Duodenal mucosa (tissue), 2 donors: ENCODE measurements at regions not wholly inside any gene's neighbourhood (a gene's known extent, or its start where the extent isn't known, plus 50 kb on each side); places are given as distances from the start of the nearest gene placed in this dataset.

ENCODE experiments used
- H3K27ac ChIP-seq: one replicate; pipeline ENCODE4 v1.7.0; 2013; ENCODE audit warnings: low read depth, low read length
- H3K27me3 ChIP-seq, 2 donors: one replicate each; pipeline ENCODE4 v1.7.0; 2013; ENCODE audit warnings: low read length in 2 of 2, control low read depth in 1 of 2; ENCODE audit not compliant: insufficient read depth in 2 of 2, control insufficient read depth in 1 of 2
- H3K36me3 ChIP-seq, 2 donors: one replicate each; pipeline ENCODE4 v1.7.0; 2013; ENCODE audit warnings: low read length in 2 of 2, control low read depth in 1 of 2; ENCODE audit not compliant: insufficient read depth in 2 of 2, control insufficient read depth in 1 of 2
- H3K4me1 ChIP-seq, 2 donors: one replicate each; pipeline ENCODE4 v1.7.0; 2013; ENCODE audit warnings: low read length in 2 of 2, control low read depth in 1 of 2; ENCODE audit not compliant: insufficient read depth in 2 of 2, control insufficient read depth in 1 of 2
- H3K4me3 ChIP-seq, 2 donors: one replicate each; pipeline ENCODE4 v1.7.0; 2013; ENCODE audit warnings: low read length in 2 of 2, low read depth in 1 of 2
- H3K9ac ChIP-seq, 2 donors: one replicate each; pipeline ENCODE4 v1.7.0; 2013; ENCODE audit warnings: low read length in 2 of 2, low read depth in 1 of 2
- H3K9me3 ChIP-seq, 2 donors: one replicate each; pipeline ENCODE4 v1.7.0; 2013; ENCODE audit warnings: low read length in 2 of 2, control low read depth in 1 of 2; ENCODE audit not compliant: control insufficient read depth in 1 of 2

GRCh38 chr6:141216726-141217125 lies 916.0 kb upstream of the GJE1 start:
- Histone ChIP-seq H3K36me3 (no peaks in the 10 kb centered on the region), H3K27ac (no peak overlapping the region), H3K4me1 (no peaks in the 10 kb centered on the region), H3K4me3 (no peak overlapping the region), H3K9me3 (no peaks in the 10 kb centered on the region), H3K27me3 (no peaks in the 10 kb centered on the region), H3K9ac (no peak overlapping the region)

DNA sequence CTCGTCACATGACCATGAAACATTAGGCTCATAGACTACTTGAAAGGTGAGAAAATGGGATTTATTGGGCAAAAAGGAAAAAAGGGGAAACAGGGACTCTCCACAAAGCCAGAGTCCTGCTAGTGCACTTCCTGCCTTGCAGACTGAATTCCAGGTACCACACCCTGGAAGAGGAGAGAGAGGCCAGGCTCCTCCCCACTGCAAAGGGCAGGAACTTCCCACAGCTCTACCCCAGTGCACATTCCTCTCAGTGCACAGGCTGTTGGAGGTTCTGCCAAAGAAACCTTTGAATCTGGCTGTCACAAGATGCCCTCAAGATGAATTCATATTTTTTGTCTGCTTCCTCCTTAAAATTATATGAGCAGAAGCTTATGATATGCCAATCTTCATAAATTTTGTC lies 920.4 kb upstream of the GJE1 start:
- Histone ChIP-seq H3K36me3 (no peaks in the 10 kb centered on the region), H3K4me3 (no peak overlapping the region), H3K9ac (no peak overlapping the region), H3K4me1 (no peaks in the 10 kb centered on the region), H3K27ac (no peak overlapping the region), H3K9me3 (no peaks in the 10 kb centered on the region), H3K27me3 (no peaks in the 10 kb centered on the region)

DNA sequence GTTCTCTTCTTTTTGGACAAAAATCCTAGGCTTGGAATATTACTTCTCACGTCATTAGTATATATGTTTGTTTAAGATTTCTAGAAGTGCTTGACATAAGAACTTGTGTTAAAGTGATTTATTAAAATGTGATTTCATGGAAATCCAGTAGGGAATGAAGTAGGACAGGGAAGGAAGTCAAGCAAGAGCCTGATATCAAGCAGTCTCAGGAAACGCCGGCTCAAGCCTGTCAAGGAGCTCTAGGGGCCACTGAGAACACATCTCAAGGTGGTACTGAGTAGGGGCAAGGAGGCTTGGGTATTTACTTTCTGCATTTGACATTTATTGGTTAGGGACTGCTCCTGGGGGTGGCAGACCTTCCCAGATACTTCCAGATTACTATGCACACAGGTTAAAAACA lies 920.9 kb upstream of the GJE1 start:
- Histone ChIP-seq H3K27ac (no peak overlapping the region), H3K9me3 (no peaks in the 10 kb centered on the region), H3K36me3 (no peaks in the 10 kb centered on the region), H3K4me3 (no peak overlapping the region), H3K4me1 (no peaks in the 10 kb centered on the region), H3K9ac (no peak overlapping the region), H3K27me3 (no peaks in the 10 kb centered on the region)

DNA sequence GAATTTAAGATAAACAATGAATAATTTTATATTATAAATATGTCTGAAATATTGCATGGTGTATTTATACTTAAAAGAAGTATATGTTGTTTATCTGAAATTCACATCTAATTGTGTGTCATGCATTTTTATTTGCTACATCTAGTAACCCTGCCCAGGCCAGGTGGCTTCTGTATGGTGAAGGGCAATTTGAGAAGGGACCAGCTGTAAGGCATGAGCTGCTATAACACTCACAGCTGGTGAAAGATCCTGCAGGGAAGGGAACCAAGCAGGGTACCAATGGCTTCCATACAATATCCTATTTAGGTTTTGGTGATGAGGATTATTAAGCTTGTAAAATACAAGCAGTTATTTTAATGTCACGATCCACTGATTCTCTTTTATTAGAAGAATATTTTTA lies 921.8 kb upstream of the GJE1 start:
- no peak overlapping the region for H3K27ac ChIP-seq
- no peaks in the 10 kb centered on the region for H3K27me3 ChIP-seq
- no peak overlapping the region for H3K4me3 ChIP-seq
- H3K36me3 ChIP-seq = no peaks in the 10 kb centered on the region
- H3K4me1 ChIP-seq = no peaks in the 10 kb centered on the region
- H3K9me3 ChIP-seq = no peaks in the 10 kb centered on the region
- H3K9ac ChIP-seq = no peak overlapping the region

GRCh38 chr6:141209890-141210289 lies 922.8 kb upstream of the GJE1 start:
- Histone ChIP-seq H3K27me3 (no peaks in the 10 kb centered on the region), H3K4me1 (no peaks in the 10 kb centered on the region), H3K9ac (no peak overlapping the region), H3K36me3 (no peaks in the 10 kb centered on the region), H3K27ac (no peak overlapping the region), H3K4me3 (no peak overlapping the region), H3K9me3 (no peaks in the 10 kb centered on the region)

DNA sequence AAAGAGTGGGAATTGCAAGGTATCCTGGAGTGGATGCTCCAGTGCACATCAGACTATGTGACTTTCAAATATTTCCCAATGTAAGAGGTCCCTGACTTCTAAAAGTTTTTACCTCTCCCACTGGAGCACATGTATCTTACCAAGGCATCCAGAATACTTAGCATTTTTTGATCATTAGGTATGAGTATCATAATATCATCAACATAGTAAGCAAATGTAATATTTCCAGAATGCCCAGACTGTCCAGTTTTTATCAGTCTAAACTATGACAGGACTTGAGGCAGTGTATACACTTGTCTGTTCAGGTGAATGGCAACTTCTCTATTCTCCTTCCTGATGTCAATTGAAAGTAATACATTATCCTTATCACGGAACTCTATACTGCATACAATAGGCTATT lies 924.6 kb upstream of the GJE1 start:
- Histone ChIP-seq H3K9ac (no peak overlapping the region), H3K4me3 (no peak overlapping the region), H3K9me3 (no peaks in the 10 kb centered on the region), H3K27ac (no peak overlapping the region), H3K36me3 (no peaks in the 10 kb centered on the region), H3K27me3 (no peaks in the 10 kb centered on the region), H3K4me1 (no peaks in the 10 kb centered on the region)

DNA sequence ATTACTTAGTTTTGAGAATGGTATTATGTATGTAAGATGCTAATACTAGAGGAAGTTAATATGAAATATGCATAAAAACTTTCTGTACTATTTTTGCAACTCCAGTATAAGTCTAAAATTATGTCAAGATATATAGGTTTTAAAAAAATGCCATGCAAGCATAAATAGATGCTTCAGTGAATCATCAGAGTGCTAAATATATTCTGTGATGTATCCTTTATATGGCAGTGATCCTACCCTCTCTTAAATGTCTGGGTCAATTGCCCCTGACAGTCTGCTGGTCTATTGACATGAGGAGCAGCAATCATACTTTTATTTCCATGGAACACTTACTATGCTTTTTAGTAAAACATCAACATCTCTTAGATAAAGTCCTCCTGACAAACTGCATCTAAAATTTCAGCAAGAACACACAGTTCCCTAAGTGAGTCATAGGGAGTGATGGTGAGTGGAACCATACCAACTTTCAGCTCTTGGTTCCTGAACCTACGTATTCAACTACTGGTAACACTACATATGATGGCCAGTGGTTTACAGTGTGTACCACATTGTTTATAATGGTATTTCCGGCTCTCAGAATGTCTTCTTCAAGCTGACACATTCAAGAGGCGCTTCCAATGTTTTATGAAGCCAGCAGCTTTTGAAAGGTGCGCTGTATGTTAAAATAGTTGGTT lies 928.7 kb upstream of the GJE1 start:
- no peaks in the 10 kb centered on the region for H3K27me3 ChIP-seq
- H3K9me3 ChIP-seq = no peaks in the 10 kb centered on the region
- no peak overlapping the region for H3K9ac ChIP-seq
- no peaks in the 10 kb centered on the region for H3K4me1 ChIP-seq
- H3K36me3 ChIP-seq = no peaks in the 10 kb centered on the region
- no peak overlapping the region for H3K4me3 ChIP-seq
- no peak overlapping the region for H3K27ac ChIP-seq

DNA sequence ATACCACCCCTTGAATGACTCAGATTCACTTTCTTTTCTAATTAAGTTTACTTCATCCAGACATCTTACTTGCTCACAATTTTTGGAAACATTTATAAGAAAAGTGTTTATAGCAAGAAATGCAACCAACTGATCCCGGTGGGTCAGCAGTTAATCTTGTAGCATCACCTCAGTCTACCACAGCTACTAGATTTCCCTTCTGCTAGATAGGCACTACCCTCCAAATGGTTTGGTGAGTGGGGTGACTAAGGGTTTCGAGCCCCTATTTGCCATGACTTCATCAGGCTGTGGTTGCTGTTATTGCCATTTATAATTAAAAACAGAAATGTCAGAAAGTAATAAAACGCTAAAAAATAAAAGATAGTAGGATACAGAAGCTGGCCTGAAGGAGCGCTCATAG lies 930.1 kb upstream of the GJE1 start:
- H3K9ac ChIP-seq = no peak overlapping the region
- no peak overlapping the region for H3K4me3 ChIP-seq
- H3K4me1 ChIP-seq = no peaks in the 10 kb centered on the region
- no peaks in the 10 kb centered on the region for H3K27me3 ChIP-seq
- H3K36me3 ChIP-seq = no peaks in the 10 kb centered on the region
- H3K27ac ChIP-seq = no peak overlapping the region
- H3K9me3 ChIP-seq = no peaks in the 10 kb centered on the region

DNA sequence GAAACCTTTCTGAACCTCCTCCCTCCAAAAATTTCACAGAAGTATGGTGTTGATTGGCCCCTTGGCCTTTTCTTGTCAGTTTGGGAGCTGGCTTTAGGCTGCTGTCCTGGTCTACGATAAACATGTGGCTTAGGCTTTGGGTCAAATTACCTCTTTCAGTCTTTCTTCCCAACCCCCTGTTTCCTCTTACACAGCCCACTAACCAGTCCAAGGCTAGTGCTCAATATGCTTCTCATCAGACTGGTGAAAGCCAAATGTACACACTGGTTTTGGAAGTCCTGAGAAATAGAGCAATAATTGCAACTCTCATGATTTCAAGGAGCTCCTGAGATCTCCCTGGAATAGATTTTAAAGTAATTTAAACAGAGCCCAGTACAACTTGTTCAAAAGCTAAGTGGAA lies 933.7 kb upstream of the GJE1 start:
- H3K4me1 ChIP-seq = no peaks in the 10 kb centered on the region
- H3K9me3 ChIP-seq = no peaks in the 10 kb centered on the region
- H3K27ac ChIP-seq = no peak overlapping the region
- no peak overlapping the region for H3K4me3 ChIP-seq
- no peaks in the 10 kb centered on the region for H3K27me3 ChIP-seq
- H3K9ac ChIP-seq = no peak overlapping the region
- H3K36me3 ChIP-seq = no peaks in the 10 kb centered on the region

DNA sequence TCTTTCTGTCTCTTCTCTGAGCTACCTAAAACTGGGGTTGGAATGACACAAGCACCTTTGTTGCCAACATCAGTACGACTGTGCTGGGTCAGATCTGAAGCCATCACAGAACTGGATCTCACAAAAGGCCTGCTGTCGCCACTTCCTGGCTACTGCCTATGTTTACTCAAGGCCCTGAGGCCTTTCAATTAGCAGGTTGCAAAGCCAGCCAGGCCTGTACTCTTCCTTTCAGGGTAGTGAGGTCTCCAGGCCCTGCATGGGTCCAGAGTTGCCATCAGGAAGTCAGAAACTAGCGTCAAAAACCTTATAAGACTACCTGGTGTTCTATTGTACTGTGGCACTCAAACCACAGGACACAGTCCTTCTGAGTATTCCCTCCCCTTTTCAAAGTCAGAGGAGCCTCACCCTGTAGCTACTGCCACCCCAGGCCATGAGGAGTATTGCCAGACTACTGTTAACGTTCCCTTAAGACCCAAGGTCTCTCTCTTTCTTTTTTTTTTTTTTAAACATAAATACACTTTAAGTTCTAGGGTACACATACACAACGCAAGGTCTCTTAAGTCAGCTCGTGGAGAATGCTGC lies 937.4 kb upstream of the GJE1 start:
- Histone ChIP-seq H3K27me3 (no peaks in the 10 kb centered on the region), H3K4me3 (no peak overlapping the region), H3K36me3 (no peaks in the 10 kb centered on the region), H3K4me1 (no peaks in the 10 kb centered on the region), H3K9ac (no peak overlapping the region), H3K27ac (no peak overlapping the region), H3K9me3 (no peaks in the 10 kb centered on the region)
